ENCODE measurements at regions not wholly inside any gene's neighbourhood (a gene's known extent, or its start where the extent isn't known, plus 50 kb on each side); places are given as distances from the start of the nearest gene placed in this dataset.

DNA sequence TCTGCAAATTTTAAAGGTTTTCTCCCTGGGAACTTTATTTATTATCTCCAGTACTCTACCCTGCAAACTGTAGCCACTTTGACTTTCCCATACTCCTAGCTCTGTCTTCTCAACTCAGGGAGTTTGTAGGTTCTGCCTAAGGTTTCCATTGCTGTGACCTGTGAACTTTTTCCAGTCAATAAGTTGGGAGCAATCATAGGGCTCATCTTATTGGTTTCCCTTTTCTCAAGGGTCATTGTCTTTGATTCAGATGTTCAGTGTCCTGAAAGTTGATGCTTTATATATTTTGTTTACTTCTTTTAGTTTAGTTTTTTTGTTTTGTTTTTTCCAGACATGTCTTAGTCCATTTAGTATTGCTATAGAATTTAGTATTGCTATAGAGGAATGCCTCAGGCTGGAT is 85.3 kb upstream of the NUDT6 start:
- TF ChIP-seq, protein P1, sequence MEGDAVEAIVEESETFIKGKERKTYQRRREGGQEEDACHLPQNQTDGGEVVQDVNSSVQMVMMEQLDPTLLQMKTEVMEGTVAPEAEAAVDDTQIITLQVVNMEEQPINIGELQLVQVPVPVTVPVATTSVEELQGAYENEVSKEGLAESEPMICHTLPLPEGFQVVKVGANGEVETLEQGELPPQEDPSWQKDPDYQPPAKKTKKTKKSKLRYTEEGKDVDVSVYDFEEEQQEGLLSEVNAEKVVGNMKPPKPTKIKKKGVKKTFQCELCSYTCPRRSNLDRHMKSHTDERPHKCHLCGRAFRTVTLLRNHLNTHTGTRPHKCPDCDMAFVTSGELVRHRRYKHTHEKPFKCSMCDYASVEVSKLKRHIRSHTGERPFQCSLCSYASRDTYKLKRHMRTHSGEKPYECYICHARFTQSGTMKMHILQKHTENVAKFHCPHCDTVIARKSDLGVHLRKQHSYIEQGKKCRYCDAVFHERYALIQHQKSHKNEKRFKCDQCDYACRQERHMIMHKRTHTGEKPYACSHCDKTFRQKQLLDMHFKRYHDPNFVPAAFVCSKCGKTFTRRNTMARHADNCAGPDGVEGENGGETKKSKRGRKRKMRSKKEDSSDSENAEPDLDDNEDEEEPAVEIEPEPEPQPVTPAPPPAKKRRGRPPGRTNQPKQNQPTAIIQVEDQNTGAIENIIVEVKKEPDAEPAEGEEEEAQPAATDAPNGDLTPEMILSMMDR (IDR thresholded peaks at IDR 0.05): no peak
- TF ChIP-seq EZH2 (IDR thresholded peaks at IDR 0.05): no peak

Data from neural progenitor cell (in vitro differentiated cells).